Gastroesophageal sphincter (tissue), 4 donors: ENCODE measurements at regions not wholly inside any gene's neighbourhood (a gene's known extent, or its start where the extent isn't known, plus 50 kb on each side); places are given as distances from the start of the nearest gene placed in this dataset.

ENCODE experiments used
- ATAC-seq: fragments of 150-250 bp; one replicate; pipeline ENCODE4 v1.9.1; 2016; ENCODE audit warnings: mild to moderate bottlenecking, moderate library complexity
- H3K27ac ChIP-seq, 4 donors: fragments of 200-600 bp; sonication (generic) in 3 of 4; 1 replicate in 3 of 4; 2 replicates in 1 of 4; pipeline ENCODE4 v1.5.1; 2016 to 2019
- H3K27me3 ChIP-seq: fragments of 200-600 bp; sonication (generic); one replicate; pipeline ENCODE4 v1.5.1; 2019
- H3K36me3 ChIP-seq, 2 donors: fragments of 200-600 bp; sonication (generic); one replicate each; pipeline ENCODE4 v1.5.1; 2019; ENCODE audit warnings: control low read depth in 1 of 2
- H3K4me1 ChIP-seq, 3 donors: fragments of 200-600 bp; sonication (generic); 1 replicate in 2 of 3; 2 replicates in 1 of 3; pipeline ENCODE4 v1.5.1; 2016 to 2019; ENCODE audit warnings: control low read depth in 2 of 3
- H3K4me3 ChIP-seq, 2 donors: fragments of 200-600 bp; sonication (generic); one replicate each; pipeline ENCODE4 v1.5.1; 2019; ENCODE audit warnings: mild to moderate bottlenecking in 1 of 2, moderate library complexity in 1 of 2
- H3K9me3 ChIP-seq, 3 donors: fragments of 200-600 bp; sonication (generic); one replicate each; pipeline ENCODE4 v1.5.1; 2017 to 2019; ENCODE audit warnings: control low read depth in 2 of 3
- EP300 ChIP-seq: sonication (generic); formaldehyde crosslinking; IDR thresholded peaks from one replicate; pipeline ENCODE4 v1.6.1; 2017; ENCODE audit warnings: antibody characterized with exemption, mild to moderate bottlenecking
- POLR2A ChIP-seq, 2 donors: fragments of 450-650 bp; IDR thresholded peaks; one replicate each; pipeline ENCODE4 v1.6.1; 2017; ENCODE audit warnings: antibody characterized with exemption in 2 of 2, mild to moderate bottlenecking in 2 of 2, moderate library complexity in 1 of 2
- POLR2AphosphoS5 ChIP-seq: sonication (generic); formaldehyde crosslinking; IDR thresholded peaks from one replicate; pipeline ENCODE4 v1.6.1; 2017; ENCODE audit warnings: antibody characterized with exemption
- WGBS, 2 donors: methylation state at CpG; one replicate each; pipeline ENCODE4 v1.1.5; 2018; ENCODE audit warnings: low coverage in 1 of 2; 5-methylcytosine and 5-hydroxymethylcytosine counted together
- TF ChIP-seq, protein P1 (sequence below), 4 experiments: fragments of 200-600 bp in 2 of 4; fragments of 450-650 bp in 2 of 4; sonication (generic) in 1 of 4; IDR thresholded peaks; one replicate each; pipeline ENCODE4 v1.5.1; 2017 to 2019; ENCODE audit warnings: antibody characterized with exemption in 4 of 4, mild to moderate bottlenecking in 2 of 4, moderate library complexity in 2 of 4

DNA sequence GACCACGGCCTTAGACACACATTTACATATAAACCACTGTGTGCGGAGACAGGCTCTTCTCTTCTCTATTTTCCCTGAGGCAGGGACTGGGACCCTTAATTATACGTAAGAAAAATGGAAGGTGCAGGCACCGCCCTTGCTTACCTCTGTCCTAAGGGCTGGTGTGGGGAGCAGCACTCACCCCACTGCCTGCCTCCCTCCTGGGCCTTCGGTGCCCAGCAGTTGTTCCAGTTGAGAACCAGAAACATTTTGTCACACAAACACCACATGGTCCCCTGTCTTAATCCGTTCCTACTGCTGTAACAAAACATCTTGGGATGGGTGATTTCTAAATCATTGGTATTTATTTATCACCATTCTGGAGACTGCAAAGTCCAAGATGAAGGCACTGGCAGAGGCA lies 192.7 kb upstream of the DIO3 start:
- peaks cover 24% of the 10 kb centered on the region for H3K27me3 ChIP-seq
- no peak for TF ChIP-seq EP300
- TF ChIP-seq, protein P1, sequence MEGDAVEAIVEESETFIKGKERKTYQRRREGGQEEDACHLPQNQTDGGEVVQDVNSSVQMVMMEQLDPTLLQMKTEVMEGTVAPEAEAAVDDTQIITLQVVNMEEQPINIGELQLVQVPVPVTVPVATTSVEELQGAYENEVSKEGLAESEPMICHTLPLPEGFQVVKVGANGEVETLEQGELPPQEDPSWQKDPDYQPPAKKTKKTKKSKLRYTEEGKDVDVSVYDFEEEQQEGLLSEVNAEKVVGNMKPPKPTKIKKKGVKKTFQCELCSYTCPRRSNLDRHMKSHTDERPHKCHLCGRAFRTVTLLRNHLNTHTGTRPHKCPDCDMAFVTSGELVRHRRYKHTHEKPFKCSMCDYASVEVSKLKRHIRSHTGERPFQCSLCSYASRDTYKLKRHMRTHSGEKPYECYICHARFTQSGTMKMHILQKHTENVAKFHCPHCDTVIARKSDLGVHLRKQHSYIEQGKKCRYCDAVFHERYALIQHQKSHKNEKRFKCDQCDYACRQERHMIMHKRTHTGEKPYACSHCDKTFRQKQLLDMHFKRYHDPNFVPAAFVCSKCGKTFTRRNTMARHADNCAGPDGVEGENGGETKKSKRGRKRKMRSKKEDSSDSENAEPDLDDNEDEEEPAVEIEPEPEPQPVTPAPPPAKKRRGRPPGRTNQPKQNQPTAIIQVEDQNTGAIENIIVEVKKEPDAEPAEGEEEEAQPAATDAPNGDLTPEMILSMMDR (IDR thresholded peaks at IDR 0.05), result no peak
- no peak for TF ChIP-seq POLR2AphosphoS5
- no peak for TF ChIP-seq POLR2A (IDR thresholded peaks at IDR 0.05)
- no peak for ATAC-seq
- H3K4me3 ChIP-seq, result no peak overlapping the region
- H3K4me1 ChIP-seq, result peaks cover 0 to 33% (median 0%) of the 10 kb centered on the region in 3 donors
- 90% methylated on average over 6 of the region's 6 CpGs; no CpG with 5 or more reads in 1 of the 2 donors for WGBS, 2 donors
- no peaks in the 10 kb centered on the region for H3K9me3 ChIP-seq
- H3K27ac ChIP-seq, result no peak overlapping the region
- H3K36me3 ChIP-seq, result no peaks in the 10 kb centered on the region

DNA sequence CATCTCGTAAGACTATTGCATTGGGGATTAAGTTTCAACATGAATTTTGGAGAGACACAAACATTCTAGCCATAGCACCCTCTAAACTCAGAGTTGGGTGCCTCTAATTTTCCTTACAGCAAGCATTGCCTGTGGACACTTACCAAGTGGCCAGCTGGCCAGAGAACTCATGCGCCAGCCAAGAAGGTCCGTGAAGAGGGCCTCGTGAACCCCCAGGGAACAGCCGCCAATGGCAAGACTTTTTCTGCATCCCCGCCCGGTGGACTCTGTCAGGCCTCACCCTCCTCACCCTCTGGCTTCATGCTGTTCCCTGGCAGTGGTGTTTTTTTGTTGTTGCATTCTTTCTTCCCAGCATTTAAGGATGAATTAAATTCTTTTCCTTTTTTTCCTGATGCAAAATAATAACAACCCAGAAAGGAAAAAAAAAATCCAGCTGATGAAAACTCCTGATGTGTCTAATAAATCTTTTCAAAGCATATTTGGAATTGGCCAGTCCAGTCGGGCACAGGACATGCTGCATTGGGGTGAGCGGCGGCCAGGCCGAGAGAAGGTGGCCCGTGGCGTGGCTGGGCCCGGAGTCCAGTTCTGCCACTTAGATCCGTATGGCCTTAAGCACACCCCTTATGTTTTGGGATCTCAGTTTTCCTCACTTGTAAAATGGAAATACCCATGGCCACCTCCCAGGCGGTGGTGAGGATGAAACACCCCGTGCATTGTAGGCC lies 191.9 kb upstream of the DIO3 start:
- Histone ChIP-seq H3K27ac (no peak overlapping the region), H3K27me3 (peaks cover 29% of the 10 kb centered on the region), H3K4me3 (no peak overlapping the region), H3K4me1 (peaks cover 0 to 27% (median 0%) of the 10 kb centered on the region in 3 donors), H3K36me3 (no peaks in the 10 kb centered on the region), H3K9me3 (no peaks in the 10 kb centered on the region)
- ATAC-seq, result no peak
- no peak for TF ChIP-seq EP300
- 59 to 88% methylated on average over 4 to 12 of the region's 17 CpGs for WGBS, 2 donors

DNA sequence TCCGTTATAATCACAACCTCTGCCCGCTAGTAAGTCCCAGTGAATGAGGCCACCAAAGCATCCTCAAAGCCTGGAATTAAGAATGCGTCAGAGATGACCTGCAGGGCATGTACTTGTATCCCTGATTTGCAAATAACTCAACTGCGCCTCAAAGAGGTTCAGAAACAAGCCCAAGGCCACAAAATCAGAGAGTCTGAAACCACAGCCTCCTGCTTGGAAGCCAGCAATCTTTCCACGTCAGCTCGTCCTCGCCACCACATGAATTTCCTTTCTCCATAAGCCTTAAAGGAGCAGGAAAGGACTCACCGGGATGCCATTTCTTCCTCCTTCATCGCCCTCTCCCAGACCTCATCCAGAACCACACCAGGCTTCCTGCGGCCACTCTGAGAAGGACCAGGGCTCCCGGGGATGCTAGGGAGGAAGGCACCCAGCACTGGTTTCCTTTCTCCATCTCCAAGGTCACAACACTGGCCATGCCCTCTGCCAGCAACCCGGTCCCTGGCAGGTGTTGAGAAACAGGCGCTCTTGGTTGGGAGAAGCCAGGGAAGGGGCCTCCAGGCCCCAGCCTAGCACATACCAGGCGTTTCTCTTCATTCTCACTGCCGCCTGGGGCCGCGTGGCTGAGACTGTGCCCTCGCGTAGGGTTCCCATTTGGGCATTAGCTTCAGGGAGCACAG lies 191.2 kb upstream of the DIO3 start:
- TF ChIP-seq, protein P1 (IDR thresholded peaks at IDR 0.05), result no peak
- no peak for TF ChIP-seq POLR2AphosphoS5
- no peak for TF ChIP-seq EP300
- no peak for TF ChIP-seq POLR2A (IDR thresholded peaks at IDR 0.05)
- WGBS, 2 donors, result 81 to 100% methylated on average over 2 to 7 of the region's 19 CpGs
- Histone ChIP-seq H3K4me3 (no peak overlapping the region), H3K27me3 (peaks cover 35% of the 10 kb centered on the region), H3K27ac (no peak overlapping the region), H3K9me3 (no peaks in the 10 kb centered on the region), H3K4me1 (peaks cover 0 to 27% (median 0%) of the 10 kb centered on the region in 3 donors), H3K36me3 (no peaks in the 10 kb centered on the region)
- no peak for ATAC-seq

DNA sequence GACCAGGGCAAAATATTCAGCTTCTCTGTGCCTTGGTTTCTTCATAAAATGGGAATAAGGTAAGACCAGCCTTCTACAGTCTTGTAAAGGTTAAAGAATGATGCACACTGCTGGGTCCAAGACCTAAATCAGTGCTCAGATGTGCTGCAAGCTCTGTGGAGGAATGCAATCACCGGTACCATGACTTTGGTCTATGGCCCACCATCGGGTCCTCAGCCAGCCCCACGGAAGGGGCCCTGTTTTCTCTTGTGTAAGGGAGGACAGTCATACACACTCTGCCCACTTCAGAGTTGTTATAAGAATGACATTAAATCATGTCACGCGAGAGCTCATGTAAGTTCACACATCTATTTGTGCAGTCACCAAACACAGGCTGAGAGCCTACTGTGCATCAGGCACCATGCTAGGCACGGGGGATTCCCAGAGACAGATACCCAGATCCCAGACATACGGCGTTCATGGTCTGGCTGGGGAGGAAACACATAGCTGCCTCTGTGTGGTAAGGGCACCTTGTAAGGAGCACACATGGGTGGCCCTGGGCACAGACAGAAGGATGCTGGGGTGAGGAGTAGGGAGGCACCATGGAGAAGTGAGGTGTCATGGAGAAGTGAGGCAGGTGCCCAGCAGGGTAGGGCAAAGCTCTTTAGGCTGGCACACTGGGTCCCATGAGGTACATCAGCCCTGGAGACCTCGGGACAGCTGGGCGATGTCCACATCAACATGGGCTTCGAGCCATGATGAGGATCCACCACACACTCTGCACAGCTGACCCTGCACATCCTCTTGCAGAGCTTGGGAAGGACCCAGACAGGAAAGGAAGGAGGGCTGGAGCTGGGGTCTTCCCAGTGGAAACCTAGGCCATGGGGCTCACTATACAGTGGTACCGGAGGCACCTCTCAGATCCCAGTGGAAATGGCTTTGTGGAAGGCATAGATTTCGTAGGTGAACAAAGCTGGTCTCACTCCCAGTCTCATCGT lies 190.4 kb upstream of the DIO3 start:
- peak overlapping the region in 2 of 4 donors; percentile 40 to 61 for H3K27ac ChIP-seq

More for the DNA sequence above, 190.4 kb upstream of the DIO3 start:
- Histone ChIP-seq H3K36me3 (no peaks in the 10 kb centered on the region), H3K4me1 (peaks cover 0 to 21% (median 0%) of the 10 kb centered on the region in 3 donors), H3K4me3 (no peak overlapping the region), H3K27me3 (peaks cover 28% of the 10 kb centered on the region), H3K9me3 (no peaks in the 10 kb centered on the region)
- TF ChIP-seq POLR2A (IDR thresholded peaks at IDR 0.05) (no peak), POLR2AphosphoS5 (no peak), EP300 (no peak)
- TF ChIP-seq, protein P1 (IDR thresholded peaks at IDR 0.05), result no peak
- WGBS, 2 donors, result 70 to 100% methylated on average over 2 to 5 of the region's 14 CpGs
- no peak for ATAC-seq
